H1 (cell line): ENCODE measurements at regions not wholly inside any gene's neighbourhood (a gene's known extent, or its start where the extent isn't known, plus 50 kb on each side); places are given as distances from the start of the nearest gene placed in this dataset.

Experiments used
- CTCF ChIA-PET: fragments of 300-600 bp; sonication (Branson Sonifier 250); formaldehyde crosslinking; loops from one replicate; lab custom pipeline; 2021; ENCODE audit not compliant: partially characterized antibody; lab: Charles Lee
- POLR2A ChIA-PET: fragments of 300-600 bp; sonication (Branson Sonifier 250); formaldehyde crosslinking; loops from one replicate; lab custom pipeline; 2021; ENCODE audit warnings: inconsistent platforms; ENCODE audit not compliant: partially characterized antibody; lab: Charles Lee
- DNase-seq, 2 experiments: peaks; one replicate each; pipeline versions ENCODE4 v3.0.0 to v3.0.0-alpha.2; 2010 to 2022; ENCODE audit warnings: low spot score in 2 of 2, low read depth in 1 of 2, mixed read lengths in 1 of 2
- FAIRE-seq: peaks from 2 replicates; lab custom pipeline; 2011; peaks lifted over from hg19 to GRCh38; lab: Jason Lieb, UNC
- H2AFZ ChIP-seq: 2 replicates; pipeline ENCODE4 v1.8.1; 2012; ENCODE audit warnings: low read length, inconsistent platforms
- H2AK5ac ChIP-seq: 2 replicates; pipeline ENCODE4 v1.6.1; 2013; ENCODE audit warnings: low read depth, low read length
- H2BK120ac ChIP-seq: replicated peaks from 2 replicates; pipeline ENCODE3; 2013; ENCODE audit warnings: low read depth, low read length, inconsistent platforms
- H2BK12ac ChIP-seq: 2 replicates; pipeline ENCODE4 v1.6.1; 2013; ENCODE audit warnings: low read depth, low read length
- H2BK15ac ChIP-seq: 2 replicates; pipeline ENCODE4 v1.6.1; 2013; ENCODE audit warnings: low read length
- H2BK20ac ChIP-seq: 2 replicates; pipeline ENCODE4 v1.6.1; 2013; ENCODE audit warnings: low read length
- H2BK5ac ChIP-seq: 2 replicates; pipeline ENCODE4 v1.6.1; 2013; ENCODE audit warnings: low read depth, low read length
- H3K14ac ChIP-seq: 2 replicates; pipeline ENCODE4 v1.6.1; 2013; ENCODE audit warnings: inconsistent platforms; ENCODE audit not compliant: insufficient read length
- H3K18ac ChIP-seq: 2 replicates; pipeline ENCODE4 v1.6.1; 2013; ENCODE audit warnings: low read length; ENCODE audit errors: extremely low read depth
- H3K23ac ChIP-seq: 2 replicates; pipeline ENCODE4 v1.6.1; 2013; ENCODE audit warnings: inconsistent platforms; ENCODE audit not compliant: insufficient read length
- H3K23me2 ChIP-seq: 2 replicates; pipeline ENCODE4 v1.6.1; 2013; ENCODE audit warnings: low read depth, low read length
- H3K27ac ChIP-seq: 2 replicates; pipeline ENCODE4 v1.6.1; 2011; ENCODE audit warnings: low read depth, low read length, inconsistent platforms
- H3K27me3 ChIP-seq, 4 experiments: replicated peaks in 1 of 4; 1 replicate in 1 of 4; 2 replicates in 3 of 4; pipeline versions ENCODE4 v1.6.1 to v1.8.1; 2011 to 2013; ENCODE audit warnings: low read length in 3 of 4, mild to moderate bottlenecking in 3 of 4, inconsistent platforms in 2 of 4, mixed read lengths in 2 of 4, moderate library complexity in 1 of 4; ENCODE audit not compliant: control insufficient read depth in 3 of 4, insufficient read depth in 3 of 4; ENCODE audit errors: extremely low read depth in 1 of 4
- H3K36me3 ChIP-seq, 4 experiments: 2 replicates each; pipeline versions ENCODE4 v1.6.1 to v1.8.1; 2011 to 2013; ENCODE audit warnings: mild to moderate bottlenecking in 4 of 4, low read length in 3 of 4, moderate library complexity in 2 of 4, control low read depth in 1 of 4, inconsistent platforms in 1 of 4; ENCODE audit not compliant: insufficient read depth in 4 of 4, control insufficient read depth in 2 of 4
- H3K4ac ChIP-seq: replicated peaks from 2 replicates; pipeline ENCODE3; 2013; ENCODE audit warnings: low read length, low read depth, mixed read lengths, inconsistent platforms; ENCODE audit not compliant: insufficient read length
- H3K4me1 ChIP-seq, 4 experiments: replicated peaks in 1 of 4; 1 replicate in 1 of 4; 2 replicates in 3 of 4; pipeline versions ENCODE4 v1.6.1 to v1.8.1; 2011 to 2013; ENCODE audit warnings: low read length in 3 of 4, inconsistent platforms in 2 of 4, mixed read lengths in 1 of 4; ENCODE audit not compliant: insufficient read depth in 4 of 4, control insufficient read depth in 3 of 4
- H3K4me2 ChIP-seq, 2 experiments: 2 replicates each; pipeline versions ENCODE4 v1.6.1 to v1.8.1; 2011 to 2013; ENCODE audit warnings: low read depth in 2 of 2, low read length in 2 of 2, control low read depth in 1 of 2, inconsistent platforms in 1 of 2, mild to moderate bottlenecking in 1 of 2; ENCODE audit not compliant: insufficient read depth in 1 of 2
- H3K4me3 ChIP-seq, 4 experiments: fragments of 200-600, 300-600 bp in 1 of 4; sonication (generic), shearing (Covaris generic), sonication (Bioruptor Twin) in 1 of 4; 2 replicates each; pipeline versions ENCODE4 v1.5.1 to v1.8.1; 2011 to 2016; ENCODE audit warnings: low read length in 4 of 4, low read depth in 3 of 4, control low read depth in 2 of 4, inconsistent platforms in 2 of 4, mild to moderate bottlenecking in 2 of 4, mixed read lengths in 1 of 4, moderate library complexity in 1 of 4; ENCODE audit not compliant: insufficient read depth in 2 of 4; ENCODE audit errors: extremely low read depth in 1 of 4
- H3K56ac ChIP-seq: replicated peaks from 2 replicates; pipeline ENCODE3; 2013; ENCODE audit warnings: low read depth, mild to moderate bottlenecking, mixed read lengths, low read length, inconsistent platforms; ENCODE audit not compliant: insufficient read length
- H3K79me1 ChIP-seq: 2 replicates; pipeline ENCODE4 v1.6.1; 2013; ENCODE audit warnings: low read depth, low read length, control low read depth
- H3K79me2 ChIP-seq, 2 experiments: 2 replicates each; pipeline versions ENCODE4 v1.6.1 to v1.8.1; 2012 to 2013; ENCODE audit warnings: low read length in 2 of 2, mild to moderate bottlenecking in 2 of 2, inconsistent platforms in 1 of 2; ENCODE audit not compliant: insufficient read depth in 2 of 2, control insufficient read depth in 1 of 2
- H3K9ac ChIP-seq, 4 experiments: replicated peaks in 1 of 4; 1 replicate in 1 of 4; 2 replicates in 3 of 4; pipeline versions ENCODE4 v1.6.1 to v1.8.1; 2011 to 2013; ENCODE audit warnings: low read depth in 3 of 4, low read length in 3 of 4, control low read depth in 2 of 4, mild to moderate bottlenecking in 2 of 4, moderate library complexity in 2 of 4, inconsistent platforms in 1 of 4; ENCODE audit errors: extremely low read depth in 1 of 4
- H3K9me3 ChIP-seq, 2 experiments: 2 replicates each; pipeline versions ENCODE4 v1.6.1 to v1.8.1; 2012 to 2013; ENCODE audit warnings: mild to moderate bottlenecking in 2 of 2, moderate library complexity in 2 of 2, control low read depth in 1 of 2, inconsistent platforms in 1 of 2, low read depth in 1 of 2, low read length in 1 of 2, mixed read lengths in 1 of 2; ENCODE audit not compliant: insufficient read depth in 2 of 2
- H4K20me1 ChIP-seq, 2 experiments: replicated peaks in 1 of 2; 2 replicates each; pipeline versions ENCODE3 to v1.8.1; 2011 to 2013; ENCODE audit warnings: inconsistent platforms in 2 of 2, low read length in 2 of 2, mild to moderate bottlenecking in 1 of 2; ENCODE audit not compliant: insufficient read depth in 2 of 2, control insufficient read depth in 1 of 2
- H4K5ac ChIP-seq: 2 replicates; pipeline ENCODE4 v1.6.1; 2013; ENCODE audit warnings: low read length, low read depth, mixed read lengths, inconsistent platforms; ENCODE audit not compliant: insufficient read length
- H4K8ac ChIP-seq: 2 replicates; pipeline ENCODE4 v1.8.0; 2013; ENCODE audit warnings: mild to moderate bottlenecking, moderate library complexity, low read length, inconsistent platforms; ENCODE audit not compliant: insufficient read depth; ENCODE audit errors: extremely low read depth
- H4K91ac ChIP-seq: replicated peaks from 2 replicates; pipeline ENCODE3; 2013; ENCODE audit warnings: low read length, mixed read lengths, inconsistent platforms; ENCODE audit not compliant: insufficient read length
- BCL11A ChIP-seq, 2 experiments: IDR thresholded peaks; one replicate each; pipeline ENCODE4 v1.6.1; 2011; ENCODE audit warnings: low read depth in 2 of 2, low read length in 2 of 2, mild to moderate bottlenecking in 2 of 2
- BRCA1 ChIP-seq: IDR thresholded peaks from 2 replicates; pipeline ENCODE4 v1.6.1; 2012; ENCODE audit warnings: low read depth, low read length, improper control_type of control experiment
- CEBPB ChIP-seq: IDR thresholded peaks from 2 replicates; pipeline ENCODE4 v1.6.1; 2012; ENCODE audit warnings: low read depth, low read length
- CREB1 ChIP-seq: IDR thresholded peaks from 2 replicates; pipeline ENCODE4 v1.6.1; 2012; ENCODE audit warnings: inconsistent platforms
- HDAC6 ChIP-seq: IDR thresholded peaks from one replicate; pipeline ENCODE4 v1.7.1; 2012; ENCODE audit warnings: low read depth, mild to moderate bottlenecking, inconsistent platforms, low read length, moderate library complexity
- KDM1A ChIP-seq: fragments of 200-600, 300-600 bp; sonication (generic); IDR thresholded peaks from 2 replicates; pipeline ENCODE4 v1.7.1; 2016; ENCODE audit warnings: mild to moderate bottlenecking, low read length, borderline replicate concordance
- KDM5A ChIP-seq: fragments of 200-600 bp; IDR thresholded peaks from 2 replicates; pipeline ENCODE4 v1.7.1; 2012; ENCODE audit warnings: mild to moderate bottlenecking, low read length, inconsistent platforms, mixed read lengths
- NANOG ChIP-seq: IDR thresholded peaks from 2 replicates; pipeline ENCODE4 v1.6.1; 2011; ENCODE audit warnings: low read length, low read depth, mild to moderate bottlenecking, inconsistent platforms; ENCODE audit not compliant: insufficient read depth, poor library complexity, severe bottlenecking
- PHF8 ChIP-seq: fragments of 200-600 bp; sonication (generic); conservative IDR thresholded peaks from 2 replicates; pipeline ENCODE4 v1.7.1; 2012; ENCODE audit warnings: low read depth, mild to moderate bottlenecking, inconsistent platforms, low read length, moderate library complexity
- RXRA ChIP-seq: IDR thresholded peaks from 2 replicates; pipeline ENCODE4 v1.6.1; 2011; ENCODE audit warnings: low read depth, mild to moderate bottlenecking, low read length, moderate library complexity; ENCODE audit not compliant: insufficient read depth
- SIRT6 ChIP-seq: IDR thresholded peaks from one replicate; pipeline ENCODE4 v1.7.1; 2012; ENCODE audit warnings: low read length, inconsistent platforms
- SP2 ChIP-seq: IDR thresholded peaks from 2 replicates; pipeline ENCODE4 v1.6.1; 2012; ENCODE audit warnings: mild to moderate bottlenecking, low read length, inconsistent platforms
- TAF1 ChIP-seq: IDR thresholded peaks from 2 replicates; pipeline ENCODE4 v1.6.1; 2011; ENCODE audit warnings: mild to moderate bottlenecking, low read depth, low read length
- TBP ChIP-seq: IDR thresholded peaks from 2 replicates; pipeline ENCODE4 v1.6.1; 2011; ENCODE audit warnings: low read depth, low read length, improper control_type of control experiment
- TEAD4 ChIP-seq: IDR thresholded peaks from 2 replicates; pipeline ENCODE4 v1.6.1; 2012; ENCODE audit warnings: low read depth, low read length, inconsistent platforms, mixed read lengths
- ZNF274 ChIP-seq: IDR thresholded peaks from 2 replicates; pipeline ENCODE4 v1.7.0; 2012; ENCODE audit warnings: low read length, borderline replicate concordance; ENCODE audit errors: extremely low read depth
- WGBS, 2 experiments: shearing (Covaris generic) in 1 of 2; methylation state at CpG; one replicate each; pipeline versions ENCODE4 v1.1.6 to v1.1.7; 2013 to 2015; ENCODE audit warnings: low lambda C conversion rate in 2 of 2, mixed read lengths in 2 of 2, inconsistent platforms in 1 of 2, low coverage in 1 of 2, missing lambda C conversion rate in 1 of 2; ENCODE audit not compliant: insufficient replicate concordance in 2 of 2, insufficient coverage in 1 of 2, insufficient read length in 1 of 2; ENCODE audit errors: extremely low coverage in 1 of 2, missing lambda C conversion rate in 1 of 2; 5-methylcytosine and 5-hydroxymethylcytosine counted together
- TF ChIP-seq, protein P1 (sequence below): IDR thresholded peaks from 2 replicates; pipeline ENCODE4 v1.6.1; 2011; ENCODE audit warnings: low read depth, mild to moderate bottlenecking, low read length; ENCODE audit not compliant: insufficient read depth

DNA sequence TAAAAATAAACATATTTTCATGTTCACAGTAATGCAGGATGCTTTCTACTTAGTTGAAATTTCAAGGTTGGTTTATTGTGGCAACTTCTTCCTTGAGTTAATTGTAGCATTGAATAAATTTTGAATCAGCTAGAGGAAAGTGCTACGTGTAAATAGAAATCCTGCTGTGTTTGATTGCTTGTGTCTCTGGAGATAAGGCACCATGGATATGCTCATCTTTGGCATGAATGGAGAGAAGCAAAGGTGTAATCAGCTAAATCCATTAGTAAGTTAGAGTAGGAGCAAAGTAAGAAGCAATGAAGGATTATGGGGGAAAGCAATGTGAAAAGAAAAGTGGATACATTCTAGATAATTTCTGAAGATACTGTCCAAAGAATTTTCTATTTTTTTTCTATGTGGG is 331.1 kb downstream of the PTPRC start:
- H4K20me1 ChIP-seq = no peaks in the 10 kb centered on the region
- 91% methylated on average over 1 of the region's 1 CpG; no CpG with 5 or more reads in 1 of the 2 experiments for WGBS, 2 experiments
- no peak for TF ChIP-seq KDM5A
- no peak for TF ChIP-seq NANOG
- no peak for TF ChIP-seq BCL11A (IDR thresholded peaks at IDR 0.05; ENCODE audit: low read depth in 2 of 2, low read length in 2 of 2)
- no peak for TF ChIP-seq HDAC6
- no peak for TF ChIP-seq PHF8
- TF ChIP-seq KDM1A = no peak
- TF ChIP-seq, protein P1, sequence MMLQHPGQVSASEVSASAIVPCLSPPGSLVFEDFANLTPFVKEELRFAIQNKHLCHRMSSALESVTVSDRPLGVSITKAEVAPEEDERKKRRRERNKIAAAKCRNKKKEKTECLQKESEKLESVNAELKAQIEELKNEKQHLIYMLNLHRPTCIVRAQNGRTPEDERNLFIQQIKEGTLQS = no peak
- no peak for TF ChIP-seq SIRT6
- no peak for TF ChIP-seq BRCA1
- TF ChIP-seq ZNF274 = no peak
- TF ChIP-seq TBP = no peak
- no peak for TF ChIP-seq CEBPB
- no peak for TF ChIP-seq RXRA
- no peak for TF ChIP-seq SP2
- no peak for TF ChIP-seq CREB1
- TF ChIP-seq TAF1 = no peak
- TF ChIP-seq TEAD4 = no peak

More for the DNA sequence above, 331.1 kb downstream of the PTPRC start:
- no peak overlapping the region for H2BK15ac ChIP-seq
- no peaks in the 10 kb centered on the region for H3K9me3 ChIP-seq
- H3K36me3 ChIP-seq = no peaks in the 10 kb centered on the region
- no peak overlapping the region for H3K14ac ChIP-seq
- no peak for FAIRE-seq
- ChIA-PET CTCF (no interaction called here), POLR2A (no interaction called here)
- no peak overlapping the region for H3K4me2 ChIP-seq
- no peak overlapping the region for H3K27ac ChIP-seq
- DNase-seq = no peak
- H3K18ac ChIP-seq = no peak overlapping the region
- no peak overlapping the region for H3K4ac ChIP-seq
- no peak overlapping the region for H2BK5ac ChIP-seq
- no peak overlapping the region for H2BK120ac ChIP-seq
- H3K23ac ChIP-seq = no peak overlapping the region
- H3K56ac ChIP-seq = no peak overlapping the region
- H3K4me1 ChIP-seq = no peaks in the 10 kb centered on the region; a peak in 1 of 7 replicates
- no peaks in the 10 kb centered on the region for H3K79me2 ChIP-seq
- no peak overlapping the region for H3K9ac ChIP-seq
- no peaks in the 10 kb centered on the region for H3K27me3 ChIP-seq
- no peak overlapping the region for H4K8ac ChIP-seq
- H4K5ac ChIP-seq = no peak overlapping the region
- H2BK12ac ChIP-seq = no peak overlapping the region
- no peak overlapping the region for H4K91ac ChIP-seq
- no peak overlapping the region for H2AK5ac ChIP-seq
- no peaks in the 10 kb centered on the region for H3K79me1 ChIP-seq
- H3K4me3 ChIP-seq = no peak overlapping the region
- no peak overlapping the region for H2AFZ ChIP-seq
- no peak overlapping the region for H2BK20ac ChIP-seq
- no peaks in the 10 kb centered on the region for H3K23me2 ChIP-seq
